HG03575 (cell line): ENCODE measurements at regions not wholly inside any gene's neighbourhood (a gene's known extent, or its start where the extent isn't known, plus 50 kb on each side); places are given as distances from the start of the nearest gene placed in this dataset.
"Not testable (repeated sequence)": the region's sequence is repeated elsewhere in the genome, so short reads cannot be mapped to it uniquely, and the experiment has no call there.

Experiments
- ATAC-seq: cut with Tn5 transposase; IDR thresholded peaks from one replicate; pipeline ENCODE4 v1.9.1; 2021; ENCODE audit not compliant: unreplicated experiment, insufficient number of reproducible peaks, low FRiP score; ENCODE audit errors: extremely low read depth

GRCh38 chr5:62083661-62084060, 222.3 kb upstream of the KIF2A start:
- no peak for ATAC-seq

- no peak for ATAC-seq
Observed at GRCh38 chr5:62084391-62084790, 221.6 kb upstream of the KIF2A start.

- ATAC-seq: no peak
Observed at GRCh38 chr5:62090953-62091352, 215.1 kb upstream of the KIF2A start.

GRCh38 chr5:62093411-62093810, 212.6 kb upstream of the KIF2A start:
- ATAC-seq: no peak

- no peak for ATAC-seq
Observed at GRCh38 chr5:62093976-62094375, 212.0 kb upstream of the KIF2A start.

- no peak for ATAC-seq
Observed at GRCh38 chr5:62097361-62097760, 208.6 kb upstream of the KIF2A start.

GRCh38 chr5:62100201-62100600, 205.8 kb upstream of the KIF2A start:
- no peak for ATAC-seq

- ATAC-seq: not testable (repeated sequence)
Observed at GRCh38 chr5:62103863-62104262, 202.1 kb upstream of the KIF2A start.

- no peak for ATAC-seq
Observed at GRCh38 chr5:62111428-62111827, 194.6 kb upstream of the KIF2A start.

GRCh38 chr5:62112689-62113228, 193.2 kb upstream of the KIF2A start:
- no peak for ATAC-seq

GRCh38 chr5:62115014-62115413, 191.0 kb upstream of the KIF2A start:
- ATAC-seq: no peak

- ATAC-seq: no peak
Observed at GRCh38 chr5:62124266-62124665, 181.7 kb upstream of the KIF2A start.

GRCh38 chr5:62126090-62126489, 179.9 kb upstream of the KIF2A start:
- ATAC-seq: no peak

- no peak for ATAC-seq
Observed at GRCh38 chr5:62127098-62127736, 178.8 kb upstream of the KIF2A start.

GRCh38 chr5:62130107-62130506, 175.9 kb upstream of the KIF2A start:
- ATAC-seq: no peak

GRCh38 chr5:62132276-62132675, 173.7 kb upstream of the KIF2A start:
- ATAC-seq: no peak

GRCh38 chr5:62133426-62133825, 172.6 kb upstream of the KIF2A start:
- no peak for ATAC-seq

GRCh38 chr5:62134811-62135210, 171.2 kb upstream of the KIF2A start:
- ATAC-seq: no peak

- ATAC-seq: no peak
Observed at GRCh38 chr5:62137628-62138027, 168.4 kb upstream of the KIF2A start.

- ATAC-seq: no peak
Observed at GRCh38 chr5:62138607-62139006, 167.4 kb upstream of the KIF2A start.

GRCh38 chr5:62139741-62140140, 166.3 kb upstream of the KIF2A start:
- ATAC-seq: no peak
